Liver (tissue), 8 donors: ENCODE measurements at regions not wholly inside any gene's neighbourhood (a gene's known extent, or its start where the extent isn't known, plus 50 kb on each side); places are given as distances from the start of the nearest gene placed in this dataset.

Experiments used
- DNase-seq: peaks from one replicate; pipeline ENCODE4 v3.0.0-alpha.2; 2017; ENCODE audit warnings: low spot score
- H3K27ac ChIP-seq, 2 donors: one replicate each; pipeline ENCODE4 v1.7.0; 2013; ENCODE audit warnings: inconsistent platforms in 2 of 2, low read length in 2 of 2, control low read depth in 1 of 2, low read depth in 1 of 2, mild to moderate bottlenecking in 1 of 2
- H3K27me3 ChIP-seq, 4 donors: one replicate each; pipeline versions ENCODE4 v1.6.1 to v1.7.0; 2013; ENCODE audit warnings: low read length in 3 of 4, inconsistent platforms in 1 of 4, mild to moderate bottlenecking in 1 of 4, moderate library complexity in 1 of 4; ENCODE audit not compliant: control insufficient read depth in 4 of 4, insufficient read depth in 4 of 4
- H3K36me3 ChIP-seq, 4 donors: one replicate each; pipeline versions ENCODE4 v1.6.1 to v1.7.0; 2013; ENCODE audit warnings: low read length in 3 of 4, mild to moderate bottlenecking in 3 of 4, low read depth in 1 of 4, moderate library complexity in 1 of 4; ENCODE audit not compliant: control insufficient read depth in 4 of 4, insufficient read depth in 3 of 4
- H3K4me1 ChIP-seq, 4 donors: one replicate each; pipeline versions ENCODE4 v1.6.1 to v1.7.0; 2013; ENCODE audit warnings: low read length in 3 of 4, mild to moderate bottlenecking in 3 of 4, moderate library complexity in 1 of 4; ENCODE audit not compliant: control insufficient read depth in 4 of 4, insufficient read depth in 4 of 4
- H3K4me3 ChIP-seq, 3 donors: one replicate each; pipeline versions ENCODE4 v1.6.1 to v1.7.0; 2013; ENCODE audit warnings: low read length in 3 of 3, control low read depth in 1 of 3, low read depth in 1 of 3, mild to moderate bottlenecking in 1 of 3
- H3K9ac ChIP-seq, 2 donors: one replicate each; pipeline ENCODE4 v1.7.0; 2013; ENCODE audit warnings: low read length in 2 of 2, mild to moderate bottlenecking in 2 of 2, moderate library complexity in 2 of 2, control low read depth in 1 of 2, low read depth in 1 of 2
- H3K9me3 ChIP-seq, 4 donors: one replicate each; pipeline versions ENCODE4 v1.6.1 to v1.7.0; 2013; ENCODE audit warnings: low read length in 3 of 4; ENCODE audit not compliant: control insufficient read depth in 4 of 4
- EGR1 ChIP-seq, 2 donors: IDR thresholded peaks; 2 replicates each; pipeline ENCODE4 v1.6.1; 2016 to 2018; ENCODE audit warnings: antibody characterized with exemption in 2 of 2, low read depth in 2 of 2
- FOXA1 ChIP-seq: IDR thresholded peaks from 2 replicates; pipeline ENCODE4 v1.6.1; 2016; ENCODE audit warnings: antibody characterized with exemption
- FOXA2 ChIP-seq: IDR thresholded peaks from 2 replicates; pipeline ENCODE4 v1.6.1; 2016; ENCODE audit warnings: antibody characterized with exemption
- GABPA ChIP-seq, 2 donors: IDR thresholded peaks in 1 of 2; conservative IDR thresholded peaks in 1 of 2; 2 replicates each; pipeline ENCODE4 v1.6.1; 2016; ENCODE audit warnings: antibody characterized with exemption in 2 of 2, mild to moderate bottlenecking in 1 of 2, moderate library complexity in 1 of 2
- HNF4A ChIP-seq, 2 donors: conservative IDR thresholded peaks; 2 replicates each; pipeline ENCODE4 v1.6.1; 2016; ENCODE audit warnings: antibody characterized with exemption in 2 of 2, mild to moderate bottlenecking in 2 of 2
- HNF4G ChIP-seq: IDR thresholded peaks from 2 replicates; pipeline ENCODE4 v1.6.1; 2016; ENCODE audit warnings: antibody characterized with exemption
- JUND ChIP-seq, 2 donors: IDR thresholded peaks; 2 replicates each; pipeline ENCODE4 v1.6.1; 2016; ENCODE audit warnings: antibody characterized with exemption in 2 of 2
- MAX ChIP-seq: IDR thresholded peaks from 2 replicates; pipeline ENCODE4 v1.6.1; 2016; ENCODE audit warnings: antibody characterized with exemption
- RXRA ChIP-seq, 2 donors: IDR thresholded peaks; 2 replicates each; pipeline ENCODE4 v1.6.1; 2017 to 2018; ENCODE audit warnings: antibody characterized with exemption in 2 of 2, mild to moderate bottlenecking in 1 of 2
- SP1 ChIP-seq: IDR thresholded peaks from 2 replicates; pipeline ENCODE4 v1.6.1; 2018; ENCODE audit warnings: antibody characterized with exemption, mild to moderate bottlenecking
- TAF1 ChIP-seq: conservative IDR thresholded peaks from 2 replicates; pipeline ENCODE4 v1.6.1; 2016; ENCODE audit warnings: antibody characterized with exemption, mild to moderate bottlenecking
- YY1 ChIP-seq: IDR thresholded peaks from 2 replicates; pipeline ENCODE4 v1.6.1; 2016; ENCODE audit warnings: antibody characterized with exemption, mild to moderate bottlenecking
- WGBS: extraction: QIAGEN DNeasy Blood & Tissue Kit; methylation state at CpG from one replicate; pipeline ENCODE4 v1.1.7; 2013; 5-methylcytosine and 5-hydroxymethylcytosine counted together
- TF ChIP-seq, protein P1 (sequence below): IDR thresholded peaks from 2 replicates; pipeline ENCODE4 v1.6.1; 2016; ENCODE audit warnings: antibody characterized with exemption
- TF ChIP-seq, protein P2 (sequence below): IDR thresholded peaks from 2 replicates; pipeline ENCODE4 v1.6.1; 2016; ENCODE audit warnings: antibody characterized with exemption, mild to moderate bottlenecking
- TF ChIP-seq, protein P3 (sequence below): fragments of 150-350 bp; IDR thresholded peaks from 2 replicates; pipeline ENCODE4 v1.5.1; 2017; ENCODE audit warnings: improper control_type of control experiment, low read depth, low read length; ENCODE audit not compliant: missing input control
- TF ChIP-seq, protein P4 (sequence below): IDR thresholded peaks from 2 replicates; pipeline ENCODE4 v1.6.1; 2016; ENCODE audit warnings: antibody characterized with exemption
- donor health status: healthy.
- donor health status: healthy.
- donor health status: healthy.
- donor health status: healthy.
- donor health status: healthy.

- TF ChIP-seq MAX (no peak), YY1 (no peak), GABPA (IDR thresholded peaks at IDR 0.05 in 1 of 2, conservative IDR thresholded peaks at IDR 0.05 in 1 of 2) (no peak), HNF4A (conservative IDR thresholded peaks at IDR 0.05) (no peak), FOXA1 (no peak), RXRA (IDR thresholded peaks at IDR 0.05) (no peak), HNF4G (no peak)
- TF ChIP-seq, protein P1, sequence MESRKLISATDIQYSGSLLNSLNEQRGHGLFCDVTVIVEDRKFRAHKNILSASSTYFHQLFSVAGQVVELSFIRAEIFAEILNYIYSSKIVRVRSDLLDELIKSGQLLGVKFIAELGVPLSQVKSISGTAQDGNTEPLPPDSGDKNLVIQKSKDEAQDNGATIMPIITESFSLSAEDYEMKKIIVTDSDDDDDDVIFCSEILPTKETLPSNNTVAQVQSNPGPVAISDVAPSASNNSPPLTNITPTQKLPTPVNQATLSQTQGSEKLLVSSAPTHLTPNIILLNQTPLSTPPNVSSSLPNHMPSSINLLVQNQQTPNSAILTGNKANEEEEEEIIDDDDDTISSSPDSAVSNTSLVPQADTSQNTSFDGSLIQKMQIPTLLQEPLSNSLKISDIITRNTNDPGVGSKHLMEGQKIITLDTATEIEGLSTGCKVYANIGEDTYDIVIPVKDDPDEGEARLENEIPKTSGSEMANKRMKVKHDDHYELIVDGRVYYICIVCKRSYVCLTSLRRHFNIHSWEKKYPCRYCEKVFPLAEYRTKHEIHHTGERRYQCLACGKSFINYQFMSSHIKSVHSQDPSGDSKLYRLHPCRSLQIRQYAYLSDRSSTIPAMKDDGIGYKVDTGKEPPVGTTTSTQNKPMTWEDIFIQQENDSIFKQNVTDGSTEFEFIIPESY = no peak
- Histone ChIP-seq H3K4me3 (no peak overlapping the region), H3K9me3 (no peaks in the 10 kb centered on the region), H3K4me1 (no peaks in the 10 kb centered on the region), H3K27ac (no peak overlapping the region), H3K27me3 (peaks cover 0 to 3% (median 0%) of the 10 kb centered on the region in 4 donors), H3K9ac (no peak overlapping the region), H3K36me3 (no peaks in the 10 kb centered on the region)
- no peak for DNase-seq
- 39% methylated on average over 1 of the region's 1 CpG for WGBS
Observed at GRCh38 chr2:76288598-76288997, 577.9 kb upstream of the GCFC2 start.

GRCh38 chr2:76288146-76288545 lies 577.4 kb upstream of the GCFC2 start:
- 62% methylated on average over 2 of the region's 2 CpGs for WGBS
- Histone ChIP-seq H3K4me3 (no peak overlapping the region), H3K4me1 (no peaks in the 10 kb centered on the region), H3K27ac (no peak overlapping the region), H3K9me3 (no peaks in the 10 kb centered on the region), H3K9ac (no peak overlapping the region), H3K27me3 (peaks cover 0 to 3% (median 0%) of the 10 kb centered on the region in 4 donors), H3K36me3 (no peaks in the 10 kb centered on the region)
- TF ChIP-seq FOXA1 = no peak
- TF ChIP-seq, protein P2, sequence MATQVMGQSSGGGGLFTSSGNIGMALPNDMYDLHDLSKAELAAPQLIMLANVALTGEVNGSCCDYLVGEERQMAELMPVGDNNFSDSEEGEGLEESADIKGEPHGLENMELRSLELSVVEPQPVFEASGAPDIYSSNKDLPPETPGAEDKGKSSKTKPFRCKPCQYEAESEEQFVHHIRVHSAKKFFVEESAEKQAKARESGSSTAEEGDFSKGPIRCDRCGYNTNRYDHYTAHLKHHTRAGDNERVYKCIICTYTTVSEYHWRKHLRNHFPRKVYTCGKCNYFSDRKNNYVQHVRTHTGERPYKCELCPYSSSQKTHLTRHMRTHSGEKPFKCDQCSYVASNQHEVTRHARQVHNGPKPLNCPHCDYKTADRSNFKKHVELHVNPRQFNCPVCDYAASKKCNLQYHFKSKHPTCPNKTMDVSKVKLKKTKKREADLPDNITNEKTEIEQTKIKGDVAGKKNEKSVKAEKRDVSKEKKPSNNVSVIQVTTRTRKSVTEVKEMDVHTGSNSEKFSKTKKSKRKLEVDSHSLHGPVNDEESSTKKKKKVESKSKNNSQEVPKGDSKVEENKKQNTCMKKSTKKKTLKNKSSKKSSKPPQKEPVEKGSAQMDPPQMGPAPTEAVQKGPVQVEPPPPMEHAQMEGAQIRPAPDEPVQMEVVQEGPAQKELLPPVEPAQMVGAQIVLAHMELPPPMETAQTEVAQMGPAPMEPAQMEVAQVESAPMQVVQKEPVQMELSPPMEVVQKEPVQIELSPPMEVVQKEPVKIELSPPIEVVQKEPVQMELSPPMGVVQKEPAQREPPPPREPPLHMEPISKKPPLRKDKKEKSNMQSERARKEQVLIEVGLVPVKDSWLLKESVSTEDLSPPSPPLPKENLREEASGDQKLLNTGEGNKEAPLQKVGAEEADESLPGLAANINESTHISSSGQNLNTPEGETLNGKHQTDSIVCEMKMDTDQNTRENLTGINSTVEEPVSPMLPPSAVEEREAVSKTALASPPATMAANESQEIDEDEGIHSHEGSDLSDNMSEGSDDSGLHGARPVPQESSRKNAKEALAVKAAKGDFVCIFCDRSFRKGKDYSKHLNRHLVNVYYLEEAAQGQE = no peak
- TF ChIP-seq TAF1 = no peak
- TF ChIP-seq HNF4A (conservative IDR thresholded peaks at IDR 0.05) = no peak
- no peak for TF ChIP-seq SP1
- TF ChIP-seq FOXA2 = no peak
- TF ChIP-seq, protein P3, sequence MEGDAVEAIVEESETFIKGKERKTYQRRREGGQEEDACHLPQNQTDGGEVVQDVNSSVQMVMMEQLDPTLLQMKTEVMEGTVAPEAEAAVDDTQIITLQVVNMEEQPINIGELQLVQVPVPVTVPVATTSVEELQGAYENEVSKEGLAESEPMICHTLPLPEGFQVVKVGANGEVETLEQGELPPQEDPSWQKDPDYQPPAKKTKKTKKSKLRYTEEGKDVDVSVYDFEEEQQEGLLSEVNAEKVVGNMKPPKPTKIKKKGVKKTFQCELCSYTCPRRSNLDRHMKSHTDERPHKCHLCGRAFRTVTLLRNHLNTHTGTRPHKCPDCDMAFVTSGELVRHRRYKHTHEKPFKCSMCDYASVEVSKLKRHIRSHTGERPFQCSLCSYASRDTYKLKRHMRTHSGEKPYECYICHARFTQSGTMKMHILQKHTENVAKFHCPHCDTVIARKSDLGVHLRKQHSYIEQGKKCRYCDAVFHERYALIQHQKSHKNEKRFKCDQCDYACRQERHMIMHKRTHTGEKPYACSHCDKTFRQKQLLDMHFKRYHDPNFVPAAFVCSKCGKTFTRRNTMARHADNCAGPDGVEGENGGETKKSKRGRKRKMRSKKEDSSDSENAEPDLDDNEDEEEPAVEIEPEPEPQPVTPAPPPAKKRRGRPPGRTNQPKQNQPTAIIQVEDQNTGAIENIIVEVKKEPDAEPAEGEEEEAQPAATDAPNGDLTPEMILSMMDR = no peak
- TF ChIP-seq GABPA (IDR thresholded peaks at IDR 0.05 in 1 of 2, conservative IDR thresholded peaks at IDR 0.05 in 1 of 2) = no peak
- TF ChIP-seq JUND (IDR thresholded peaks at IDR 0.05) = no peak
- TF ChIP-seq MAX = no peak
- no peak for TF ChIP-seq YY1
- TF ChIP-seq HNF4G = no peak
- TF ChIP-seq, protein P4, sequence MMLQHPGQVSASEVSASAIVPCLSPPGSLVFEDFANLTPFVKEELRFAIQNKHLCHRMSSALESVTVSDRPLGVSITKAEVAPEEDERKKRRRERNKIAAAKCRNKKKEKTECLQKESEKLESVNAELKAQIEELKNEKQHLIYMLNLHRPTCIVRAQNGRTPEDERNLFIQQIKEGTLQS = no peak
- no peak for TF ChIP-seq EGR1 (IDR thresholded peaks at IDR 0.05; ENCODE audit: low read depth in 2 of 2)
- DNase-seq = no peak
